Stimulated activated CD4-positive, alpha-beta T cell treated with anti-CD3 and anti-CD28 coated beads, Interleukin-15, amount 100 ng/mL, for 24 hours (primary cell): ENCODE measurements at regions not wholly inside any gene's neighbourhood (a gene's known extent, or its start where the extent isn't known, plus 50 kb on each side); places are given as distances from the start of the nearest gene placed in this dataset.

Experiments used
- DNase-seq: peaks from one replicate; pipeline ENCODE4 v3.0.0-alpha.2; 2020

DNA sequence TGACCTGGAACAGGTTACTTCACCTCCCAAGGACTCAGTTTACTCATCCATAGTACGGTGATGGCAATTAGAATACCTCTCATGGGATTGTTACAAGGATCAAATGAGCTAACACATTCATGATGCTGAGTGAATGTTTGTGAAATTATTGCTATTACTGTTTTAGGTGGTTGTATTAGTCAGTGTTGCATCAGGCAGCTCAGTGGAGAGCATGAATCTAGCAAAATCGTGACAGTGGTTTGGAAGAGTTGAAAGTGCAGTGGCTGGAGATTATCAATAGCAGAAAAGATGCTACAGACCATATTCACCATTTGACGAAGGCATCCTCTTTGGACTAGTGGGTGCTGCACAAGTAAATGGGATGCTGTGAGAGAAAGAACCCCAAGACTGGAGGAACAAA lies 50.4 kb upstream of the CTNNBL1 start:
- DNase-seq = no peak

DNA sequence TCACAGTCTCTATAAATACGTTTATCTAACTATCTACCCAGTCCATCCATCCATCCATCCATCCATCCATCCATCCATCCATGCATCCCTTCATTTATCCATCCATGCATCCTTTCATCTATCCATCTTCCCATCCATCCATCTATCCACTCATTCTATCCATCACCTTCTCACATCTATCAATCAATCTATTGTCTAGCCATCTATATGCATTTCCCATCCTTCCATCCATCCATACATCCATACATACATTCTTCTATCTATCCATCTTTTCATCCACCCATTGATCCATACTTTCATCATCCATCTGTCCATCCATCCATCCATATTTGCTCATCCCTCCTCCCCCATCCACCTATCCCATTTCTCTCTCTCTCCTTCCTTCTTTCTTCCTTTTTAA lies 51.6 kb upstream of the CTNNBL1 start:
- DNase-seq = no peak

DNA sequence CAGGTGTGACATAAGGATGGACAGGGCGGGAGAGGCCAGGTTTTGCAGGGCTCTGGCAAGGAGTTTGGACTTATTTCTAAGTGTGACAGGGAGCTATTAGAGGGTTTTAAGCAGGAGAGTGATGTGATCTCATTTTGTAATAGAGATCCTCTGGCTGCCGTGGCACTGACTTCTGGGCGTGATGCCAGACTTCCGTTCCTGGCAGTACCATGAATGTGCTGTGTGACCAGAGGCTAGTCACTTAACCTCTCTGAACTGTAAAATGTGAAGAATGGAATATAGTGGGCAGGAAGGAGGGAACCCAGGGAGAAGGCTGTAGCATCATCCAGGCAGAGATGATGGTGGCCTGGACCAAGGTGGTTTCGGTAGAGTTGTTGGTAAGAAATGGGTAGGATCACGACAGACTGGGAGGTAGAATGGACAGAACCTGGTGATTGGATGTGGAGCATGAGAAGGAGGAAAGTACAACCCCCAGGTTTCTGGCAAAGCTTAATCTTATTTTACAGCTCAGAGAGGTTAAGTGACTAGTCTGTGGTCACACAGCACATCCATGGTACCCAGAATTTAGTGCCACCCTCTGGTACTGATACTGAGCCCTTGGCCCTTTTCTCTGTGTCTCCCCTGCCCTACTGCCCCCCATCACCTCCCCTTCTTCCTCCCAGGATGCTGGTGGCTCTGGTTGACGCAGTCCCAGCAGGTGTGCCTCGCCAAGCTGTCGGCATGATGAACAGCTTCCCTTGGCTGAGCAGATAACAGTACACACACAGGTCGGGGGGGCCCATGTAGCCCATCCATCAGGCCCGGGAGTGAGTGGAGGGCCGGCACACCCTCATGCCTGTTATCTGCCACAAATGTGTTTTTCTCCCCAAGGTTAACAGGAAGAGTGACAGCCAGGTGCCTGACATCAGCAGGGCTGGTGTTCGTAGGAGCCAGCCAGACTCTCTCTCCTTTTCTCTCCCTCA lies 52.9 kb upstream of the CTNNBL1 start:
- DNase-seq = no peak

DNA sequence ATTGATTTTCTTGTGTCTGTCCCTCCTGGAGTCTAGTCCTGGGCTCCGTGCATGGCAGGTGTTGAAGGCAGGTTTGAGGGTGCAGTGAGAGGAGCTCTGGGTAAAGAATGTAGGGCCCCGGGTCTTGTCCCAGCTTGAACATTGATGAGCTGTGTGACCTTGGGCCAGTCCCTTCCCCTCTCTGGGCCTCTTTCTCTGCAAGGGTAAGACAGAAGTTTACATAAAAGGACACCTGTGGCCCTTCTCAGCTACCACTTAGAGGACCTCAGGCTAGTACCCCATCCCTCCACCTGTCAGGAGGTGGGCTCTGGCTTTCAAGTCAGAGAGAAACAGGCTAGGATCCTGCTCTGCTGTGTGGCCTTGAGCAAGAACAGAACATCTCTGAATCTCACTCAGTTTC lies 55.3 kb upstream of the CTNNBL1 start:
- DNase-seq = no peak

DNA sequence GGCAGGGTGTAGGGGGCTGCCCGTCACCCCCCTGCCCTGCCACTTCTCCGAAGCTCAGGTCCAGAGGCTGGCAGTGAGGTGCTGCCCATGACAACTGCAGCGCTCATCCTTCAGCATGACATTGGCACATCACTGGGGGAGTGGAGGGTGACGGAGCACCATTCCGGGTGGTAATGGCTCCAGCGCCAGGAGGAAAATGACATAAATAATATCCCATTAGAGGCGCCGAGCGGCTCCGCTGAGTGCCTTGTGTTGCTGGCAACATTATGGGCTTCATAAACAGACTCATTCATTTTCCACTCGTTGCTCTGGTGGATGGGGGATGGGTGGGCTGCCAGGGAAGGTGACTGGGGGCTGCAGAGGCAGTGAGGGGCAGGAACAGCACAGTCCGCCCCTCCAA lies 56.9 kb upstream of the CTNNBL1 start:
- no peak for DNase-seq

DNA sequence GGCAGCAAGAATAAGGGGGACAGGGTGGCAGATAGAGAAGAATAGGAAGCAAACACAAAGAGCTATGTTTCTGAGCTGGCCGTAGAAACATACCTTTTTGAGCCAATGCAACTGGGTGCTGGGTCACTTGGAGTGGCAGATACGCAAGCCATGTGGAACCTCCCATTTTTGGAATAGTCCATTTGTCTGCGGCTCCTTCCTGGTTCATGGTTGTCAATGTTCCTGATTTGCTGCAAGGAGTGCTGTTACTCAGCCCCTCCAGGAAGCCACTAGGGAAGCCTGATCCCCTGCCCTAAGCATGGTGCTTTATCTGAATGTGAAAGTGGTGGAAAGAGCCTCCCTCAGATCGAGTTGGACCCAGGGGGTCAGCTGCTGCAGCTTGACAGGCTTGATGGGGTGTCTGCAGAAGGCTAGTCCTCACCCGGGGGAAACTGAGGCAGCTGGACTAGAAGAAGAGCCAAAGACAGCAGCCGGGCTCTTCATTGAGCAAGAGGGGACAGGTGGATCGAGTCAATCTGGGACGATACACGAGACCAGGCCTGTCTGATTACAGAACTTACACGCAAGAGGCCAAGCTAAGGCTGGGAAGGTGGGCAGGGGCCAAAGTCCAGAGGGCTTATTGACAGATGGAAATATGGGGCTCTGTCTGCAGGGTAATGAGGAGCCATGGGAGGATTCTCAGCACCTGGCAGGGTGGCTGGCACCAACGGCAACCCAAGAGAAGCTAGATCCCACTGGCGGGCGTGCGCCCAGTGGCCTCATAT lies 57.4 kb upstream of the CTNNBL1 start:
- DNase-seq = no peak

DNA sequence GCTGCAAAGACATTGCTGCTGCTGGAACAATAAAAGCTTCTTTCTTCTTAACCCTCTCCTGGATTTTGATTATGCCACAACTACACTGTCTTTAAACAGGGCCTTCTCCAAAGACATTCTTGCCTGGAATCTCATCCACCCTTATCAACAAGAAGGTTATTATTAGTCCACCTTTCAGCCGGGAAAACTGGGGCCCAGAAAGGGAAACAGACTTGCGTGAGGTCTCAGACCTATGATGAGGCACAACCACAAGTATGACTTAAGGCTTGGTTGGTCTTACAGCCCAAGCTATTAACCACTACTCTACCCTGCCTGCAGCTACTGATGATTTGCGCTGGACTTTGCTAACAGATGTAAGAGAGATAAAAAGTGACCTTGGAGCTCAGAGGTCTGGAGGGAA lies 62.8 kb upstream of the CTNNBL1 start:
- no peak for DNase-seq

DNA sequence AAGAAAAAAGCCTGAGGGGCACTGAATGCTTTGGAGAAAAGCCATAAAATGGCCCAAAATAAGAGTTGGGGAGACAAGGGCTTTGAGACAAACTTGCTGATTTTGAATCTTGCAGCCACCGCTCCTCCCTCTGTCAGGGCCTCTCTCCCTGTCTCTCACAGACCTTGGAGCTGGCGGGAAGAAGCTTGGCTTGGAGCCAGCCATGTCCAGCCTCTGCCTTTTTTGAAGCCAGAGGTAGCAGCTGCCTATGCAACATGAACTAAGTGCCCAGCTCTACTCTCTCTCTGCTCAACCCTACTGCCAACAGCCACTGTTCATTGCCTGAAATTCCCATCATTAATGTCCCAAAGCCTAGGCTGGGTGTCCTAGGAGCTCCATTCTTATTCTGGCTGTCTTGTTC lies 63.7 kb upstream of the CTNNBL1 start:
- no peak for DNase-seq

DNA sequence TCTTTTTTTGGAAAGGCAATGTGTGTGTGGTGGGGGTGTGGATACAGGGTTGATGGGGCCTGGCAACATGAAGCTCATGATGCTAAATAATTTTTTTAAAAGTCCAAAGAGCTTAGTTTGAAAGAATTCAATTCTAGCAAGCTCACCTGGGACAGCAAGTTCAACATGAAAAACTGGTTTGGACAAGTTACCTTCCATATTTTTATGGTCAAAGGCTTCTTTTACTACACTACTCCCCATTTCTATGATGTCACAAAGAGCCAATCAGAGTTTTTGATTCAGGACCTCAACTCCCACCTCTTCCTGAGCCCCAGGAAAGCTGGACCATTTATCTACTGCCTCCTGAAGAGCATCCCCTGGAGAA lies 66.1 kb upstream of the CTNNBL1 start:
- DNase-seq = no peak

DNA sequence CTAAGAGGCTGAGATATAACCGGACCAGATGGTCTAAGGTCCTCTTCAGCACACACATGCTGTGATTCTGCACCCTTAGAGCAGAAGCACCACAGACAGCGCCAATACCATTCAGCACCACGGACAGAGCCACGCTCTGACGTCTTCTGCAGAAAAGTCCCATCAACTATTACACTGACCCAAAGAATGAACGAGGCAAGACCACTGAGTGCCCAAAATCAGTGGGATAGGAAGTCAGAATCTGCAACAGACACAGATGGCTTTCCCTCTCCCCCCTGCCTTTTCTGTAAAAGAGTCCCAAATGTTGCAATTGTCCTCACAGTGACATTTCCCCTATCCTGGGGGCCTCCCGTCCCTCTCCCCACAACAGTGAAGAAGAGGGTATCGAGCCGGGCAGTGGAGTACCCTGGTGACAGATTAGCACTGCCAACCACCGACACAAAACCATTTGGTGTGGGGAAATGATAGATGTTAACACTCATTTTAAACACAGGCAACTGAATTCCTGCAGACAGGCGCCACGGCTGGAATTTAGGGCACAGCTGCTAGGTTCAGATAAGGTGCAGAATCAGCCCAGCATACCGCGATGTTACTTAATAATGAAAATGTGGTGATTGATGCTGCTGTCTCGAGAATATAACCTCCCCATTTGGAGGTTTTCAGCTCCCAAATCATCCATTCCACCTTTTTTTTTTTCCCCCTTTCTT lies 66.6 kb upstream of the CTNNBL1 start:
- DNase-seq = peak; percentile 46

DNA sequence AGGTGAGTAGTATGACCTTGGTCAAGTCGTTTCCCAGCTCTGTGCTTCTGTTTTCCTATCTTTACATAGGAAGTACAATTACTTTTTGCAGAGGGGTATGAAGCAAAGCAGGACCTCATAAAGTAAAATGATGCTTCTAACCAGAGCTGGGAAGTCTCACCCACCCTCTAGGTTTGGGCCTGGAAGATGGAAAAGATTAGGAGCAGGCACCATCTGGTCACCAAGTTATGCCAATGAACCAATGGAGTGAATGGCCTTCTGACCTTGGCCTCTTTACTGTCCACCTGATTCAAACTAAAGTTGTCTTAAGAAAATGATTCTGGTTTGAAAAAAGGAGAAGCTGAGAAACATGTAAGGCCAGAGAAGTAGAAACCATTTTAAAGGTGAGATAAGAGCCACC lies 68.9 kb upstream of the CTNNBL1 start:
- no peak for DNase-seq

DNA sequence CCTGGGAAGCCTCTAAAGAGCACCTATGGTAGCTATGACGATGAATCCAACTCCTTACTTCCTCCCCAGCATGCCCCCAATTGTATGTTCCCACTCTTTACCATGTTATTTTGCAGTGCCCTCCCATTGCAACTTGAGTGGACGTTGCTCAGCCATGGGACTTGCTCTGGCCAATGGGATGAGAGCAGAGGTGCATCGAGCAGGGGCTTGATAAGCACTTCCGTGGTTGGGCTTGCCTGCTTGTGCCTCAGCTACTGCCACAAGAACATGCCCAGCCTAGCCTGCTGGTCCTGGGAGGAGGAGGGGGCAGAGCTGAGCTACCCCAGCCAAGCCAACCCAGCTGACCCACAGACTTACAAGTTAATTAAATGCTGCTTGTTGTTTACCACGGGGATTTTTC lies 71.1 kb upstream of the CTNNBL1 start:
- DNase-seq = no peak

DNA sequence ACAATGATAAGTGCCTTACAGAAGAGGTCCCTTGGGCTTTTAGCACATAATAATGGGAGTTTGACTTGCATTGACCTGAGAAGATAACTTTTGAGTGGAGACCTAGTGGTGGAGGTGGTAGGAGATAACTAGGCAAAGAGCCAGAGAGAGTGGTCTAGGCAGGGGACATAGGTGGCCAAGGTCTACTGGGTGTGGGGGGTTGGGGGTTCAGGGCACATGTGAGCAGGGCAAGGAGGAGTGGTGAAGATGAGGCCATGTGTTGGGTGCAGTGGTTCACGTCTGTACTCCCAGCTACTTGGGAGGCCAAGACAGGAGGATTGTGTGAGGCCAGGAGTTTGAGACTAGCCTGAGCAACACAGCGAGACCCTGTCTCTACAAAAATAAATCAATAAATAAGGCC lies 74.3 kb upstream of the CTNNBL1 start:
- DNase-seq = no peak

DNA sequence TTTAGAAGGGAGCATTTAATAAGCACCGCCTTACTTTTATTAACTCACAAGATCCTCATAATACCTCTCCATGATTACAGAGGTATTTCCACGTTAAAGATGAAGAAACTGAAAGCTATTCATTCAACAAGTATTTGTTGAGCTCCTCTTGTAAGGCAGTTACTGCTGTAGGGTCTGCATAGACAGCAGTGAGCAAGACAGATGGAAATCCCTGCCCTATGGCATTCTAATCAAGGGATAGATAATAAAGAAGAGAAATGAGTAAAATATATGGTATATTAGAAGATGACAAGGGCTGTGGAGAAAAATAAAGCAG lies 77.8 kb upstream of the CTNNBL1 start:
- no peak for DNase-seq

DNA sequence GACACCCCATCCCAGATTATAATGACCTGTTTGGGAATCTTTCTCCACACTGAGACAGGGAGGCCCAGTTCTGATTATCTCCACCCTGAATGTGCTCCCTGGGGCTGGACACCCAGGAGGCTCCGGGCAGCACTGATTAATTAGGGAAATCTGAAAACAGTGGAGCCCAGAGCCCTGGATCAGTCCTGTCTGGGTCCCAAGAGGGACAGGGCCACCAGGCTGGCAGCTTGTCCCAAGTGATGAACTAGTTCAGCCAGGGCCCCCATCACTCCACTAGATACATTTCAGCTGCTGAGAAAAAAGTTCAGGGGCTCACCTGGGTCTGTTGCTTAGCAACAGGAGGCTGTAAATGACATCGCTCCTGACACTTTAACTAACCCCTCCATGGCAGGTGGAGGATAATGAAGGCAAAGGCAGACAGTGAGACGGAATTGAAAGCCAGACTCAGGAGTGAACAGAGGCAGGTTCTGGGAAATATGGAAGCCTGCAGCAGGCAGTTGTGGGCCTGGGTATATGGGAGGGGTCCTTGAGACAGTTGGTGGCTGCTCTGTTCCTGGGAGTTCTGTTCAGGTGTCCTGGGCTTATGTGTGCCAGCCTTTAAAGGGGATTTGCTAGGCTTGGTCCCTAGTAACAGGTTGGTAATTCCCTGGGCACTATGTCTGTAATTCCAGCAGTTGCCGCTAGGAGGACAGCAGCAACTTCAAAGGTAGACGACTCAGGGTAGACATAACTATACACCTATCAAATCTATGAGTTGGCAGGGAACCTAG lies 78.3 kb upstream of the CTNNBL1 start:
- DNase-seq = peak; percentile 76

DNA sequence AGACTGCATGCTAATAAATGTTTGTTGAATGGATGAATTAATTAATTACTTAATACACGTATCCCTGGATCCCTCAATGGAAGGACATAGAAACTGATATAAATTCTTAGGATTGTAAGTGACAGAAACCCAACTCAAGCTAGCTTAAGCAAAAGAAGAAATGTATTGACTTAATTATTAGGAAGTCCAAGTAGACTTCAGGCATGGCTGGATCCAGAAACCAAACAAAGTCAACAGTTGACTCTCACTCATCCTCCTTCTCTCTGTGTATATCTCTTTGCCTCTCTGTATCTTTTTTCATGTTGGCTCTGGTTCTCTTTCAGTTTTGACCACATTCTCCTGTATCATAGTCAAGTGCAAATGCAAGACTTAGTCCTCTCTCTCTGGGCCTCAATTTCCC lies 82.0 kb upstream of the CTNNBL1 start:
- no peak for DNase-seq

DNA sequence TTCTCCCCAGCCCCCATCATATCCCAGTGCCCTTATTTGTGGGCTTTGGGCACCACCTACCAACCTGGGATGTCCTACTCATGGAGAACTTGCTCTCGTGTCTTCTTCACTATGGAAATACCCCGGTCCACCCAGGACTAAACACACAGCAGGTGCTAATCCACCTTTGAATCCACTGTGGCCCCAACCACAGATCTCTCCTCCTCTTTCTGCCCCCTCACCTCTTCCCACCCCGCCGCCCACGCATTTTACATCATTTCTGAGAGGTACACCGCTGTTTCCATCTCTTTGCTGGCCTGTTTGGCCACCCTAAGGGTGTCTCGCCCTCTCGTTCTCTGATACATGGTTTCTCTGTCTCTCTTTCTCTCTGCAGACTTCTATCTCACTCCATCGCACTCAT lies 82.5 kb upstream of the CTNNBL1 start:
- no peak for DNase-seq

DNA sequence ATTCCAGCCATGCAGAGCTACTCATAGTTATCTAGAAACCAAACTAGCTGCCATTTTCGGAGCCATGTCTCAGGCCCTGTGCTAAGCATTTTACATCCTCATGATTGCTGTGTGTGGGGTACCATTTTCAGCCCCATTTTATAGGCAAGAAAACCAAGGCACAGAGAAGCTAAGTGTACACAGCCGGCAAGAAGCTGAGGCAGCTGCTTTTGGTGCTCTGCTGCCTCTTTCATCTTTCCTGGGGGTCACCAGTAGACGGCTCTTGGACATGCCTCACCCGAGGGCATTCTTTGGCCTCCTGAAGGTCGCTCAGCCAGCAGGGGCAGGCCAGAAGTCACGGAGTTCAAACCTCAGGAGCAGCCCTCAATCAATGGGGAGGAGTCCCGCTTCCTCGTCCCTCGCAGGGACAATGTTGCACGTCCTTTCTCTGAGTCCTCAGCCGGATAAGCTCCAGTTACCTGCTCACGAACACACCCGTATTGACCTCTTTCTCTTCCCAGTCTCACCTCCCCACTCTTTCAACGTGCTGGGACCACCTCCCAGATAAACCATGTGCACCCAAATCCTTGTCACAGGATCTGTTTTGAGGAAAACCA lies 82.6 kb upstream of the BLCAP start:
- DNase-seq = no peak

DNA sequence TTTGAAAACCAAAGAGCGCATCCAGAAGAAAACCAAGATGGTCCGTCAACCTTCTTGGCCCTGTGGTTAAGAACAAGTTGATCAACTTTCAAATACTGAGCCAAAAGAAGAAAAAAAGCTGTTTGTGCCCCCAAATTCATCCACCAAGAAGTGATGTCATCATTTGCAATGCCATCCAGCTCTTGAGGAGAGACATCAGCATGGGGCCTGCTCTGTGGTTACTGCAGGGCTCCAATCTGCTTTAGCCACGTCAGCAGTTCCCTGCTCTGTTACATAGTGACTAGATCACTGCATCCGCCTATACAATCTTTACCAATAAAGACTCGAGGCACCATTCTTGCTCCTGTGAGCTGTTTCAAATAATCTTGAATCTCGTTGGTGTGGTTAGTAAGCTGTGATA lies 75.0 kb upstream of the BLCAP start:
- DNase-seq = no peak

DNA sequence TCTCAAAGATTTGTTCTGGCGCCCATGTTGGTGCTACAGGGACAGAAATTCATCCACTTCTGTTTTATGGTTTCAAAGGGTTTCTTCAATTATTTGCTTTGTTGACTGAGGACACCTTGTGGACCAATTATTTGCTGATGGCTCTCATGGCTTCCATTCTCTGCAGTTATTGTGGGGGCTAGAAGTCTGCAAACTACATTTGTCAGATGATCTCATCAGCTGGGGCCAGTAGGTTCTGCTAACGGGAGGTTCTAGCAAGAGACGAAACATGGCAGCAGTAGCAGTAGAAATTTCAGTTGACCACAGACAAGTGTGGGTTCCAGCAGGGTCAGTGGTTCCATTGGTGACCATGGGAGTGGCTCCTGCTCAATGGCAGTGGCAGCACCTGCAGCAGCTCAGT lies 72.8 kb upstream of the BLCAP start:
- no peak for DNase-seq

DNA sequence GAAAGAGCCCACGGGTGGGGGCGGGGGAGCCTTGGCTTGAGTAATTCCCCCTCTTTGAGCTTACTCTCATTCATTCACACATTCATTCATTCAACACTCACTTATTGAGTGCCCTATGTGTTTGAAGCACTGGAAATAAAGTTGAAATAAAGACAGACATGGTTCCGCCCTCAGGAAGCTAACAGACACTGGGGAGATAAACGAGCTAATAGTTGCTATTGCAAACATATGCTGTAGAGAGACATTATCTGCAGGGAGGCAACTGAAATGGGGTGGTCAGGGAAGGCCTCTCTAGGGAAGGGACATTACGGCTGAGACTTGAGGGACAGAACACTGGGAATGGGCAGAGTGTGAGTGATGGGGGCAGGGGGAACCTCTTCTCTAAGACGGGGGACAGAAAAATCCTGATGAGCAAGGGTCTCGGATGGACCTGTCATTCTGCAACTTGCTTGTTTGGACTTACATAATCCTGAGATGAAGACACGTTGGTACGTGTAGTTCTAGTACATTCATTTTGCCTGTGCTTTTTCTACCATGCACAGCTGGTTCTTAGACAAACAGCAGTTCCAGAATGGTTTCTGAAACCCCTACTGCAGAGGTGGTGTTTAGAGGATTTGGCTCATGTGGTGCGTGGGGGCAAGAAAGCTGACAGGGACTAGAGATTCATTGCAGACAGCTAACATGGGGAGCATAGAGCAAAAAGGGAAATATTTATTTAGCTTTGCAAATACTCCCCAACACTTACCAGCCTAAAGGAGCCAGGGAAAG lies 71.1 kb upstream of the BLCAP start:
- DNase-seq = no peak

DNA sequence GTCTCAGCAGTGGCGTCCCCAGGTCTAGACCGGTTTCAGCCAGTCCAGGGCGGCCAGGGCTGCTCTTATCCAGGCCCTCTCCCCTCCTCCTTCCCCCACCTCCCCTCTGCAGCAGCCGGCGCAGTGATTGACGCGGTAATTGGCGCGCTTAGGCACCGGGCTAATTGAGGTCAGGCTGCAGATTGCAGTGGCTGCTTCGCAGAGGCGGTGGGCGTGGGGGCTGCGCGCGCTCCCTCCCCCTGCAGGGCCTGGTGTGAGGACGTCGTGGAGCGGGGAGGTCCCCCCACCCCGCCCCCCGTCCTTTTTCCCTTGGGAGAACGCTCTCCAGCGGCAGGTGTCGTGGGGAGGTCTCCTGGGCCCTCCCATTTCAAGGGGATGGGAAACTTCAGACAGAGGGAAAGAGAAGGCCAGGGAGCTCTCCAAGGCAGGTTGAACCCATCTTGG lies 70.4 kb upstream of the BLCAP start:
- DNase-seq = no peak
